Endothelial cell (in vitro differentiated cells): ENCODE measurements at regions not wholly inside any gene's neighbourhood (a gene's known extent, or its start where the extent isn't known, plus 50 kb on each side); places are given as distances from the start of the nearest gene placed in this dataset.

Experiments used
- DNase-seq: peaks from one replicate; pipeline ENCODE4 v3.0.0; 2021; ENCODE audit warnings: low spot score
- H3K27ac Mint-ChIP-seq: one replicate; pipeline ENCODE4 v1.8.0; 2021; ENCODE audit warnings: mixed read lengths, inconsistent platforms; ENCODE audit not compliant: unreplicated experiment
- H3K27me3 Mint-ChIP-seq: one replicate; pipeline ENCODE4 v1.8.0; 2021; ENCODE audit warnings: mild to moderate bottlenecking, moderate library complexity, mixed read lengths, inconsistent platforms; ENCODE audit not compliant: unreplicated experiment
- H3K36me3 Mint-ChIP-seq: one replicate; pipeline ENCODE4 v1.8.0; 2021; ENCODE audit warnings: mild to moderate bottlenecking, low read depth, mixed read lengths, inconsistent platforms; ENCODE audit not compliant: unreplicated experiment
- H3K4me1 Mint-ChIP-seq: one replicate; pipeline ENCODE4 v1.8.0; 2021; ENCODE audit warnings: mild to moderate bottlenecking, mixed read lengths, inconsistent platforms; ENCODE audit not compliant: unreplicated experiment
- H3K4me3 Mint-ChIP-seq: one replicate; pipeline ENCODE4 v1.8.0; 2021; ENCODE audit warnings: mild to moderate bottlenecking, mixed read lengths, inconsistent platforms; ENCODE audit not compliant: unreplicated experiment
- H3K9me3 Mint-ChIP-seq: one replicate; pipeline ENCODE4 v1.8.0; 2021; ENCODE audit warnings: mixed read lengths, inconsistent platforms; ENCODE audit not compliant: unreplicated experiment
- TF ChIP-seq, protein P1 (sequence below): fragments of 200-600 bp; sonication (generic); IDR thresholded peaks from one replicate; pipeline ENCODE4 v1.5.0; 2021; ENCODE audit warnings: antibody characterized with exemption; ENCODE audit not compliant: unreplicated experiment

- Mint-ChIP-seq H3K9me3 (no peaks in the 10 kb centered on the region), H3K27ac (no peak overlapping the region), H3K4me1 (peaks cover 2% of the 10 kb centered on the region), H3K36me3 (no peaks in the 10 kb centered on the region), H3K4me3 (no peak overlapping the region), H3K27me3 (peaks cover 5% of the 10 kb centered on the region)
- TF ChIP-seq, protein P1, sequence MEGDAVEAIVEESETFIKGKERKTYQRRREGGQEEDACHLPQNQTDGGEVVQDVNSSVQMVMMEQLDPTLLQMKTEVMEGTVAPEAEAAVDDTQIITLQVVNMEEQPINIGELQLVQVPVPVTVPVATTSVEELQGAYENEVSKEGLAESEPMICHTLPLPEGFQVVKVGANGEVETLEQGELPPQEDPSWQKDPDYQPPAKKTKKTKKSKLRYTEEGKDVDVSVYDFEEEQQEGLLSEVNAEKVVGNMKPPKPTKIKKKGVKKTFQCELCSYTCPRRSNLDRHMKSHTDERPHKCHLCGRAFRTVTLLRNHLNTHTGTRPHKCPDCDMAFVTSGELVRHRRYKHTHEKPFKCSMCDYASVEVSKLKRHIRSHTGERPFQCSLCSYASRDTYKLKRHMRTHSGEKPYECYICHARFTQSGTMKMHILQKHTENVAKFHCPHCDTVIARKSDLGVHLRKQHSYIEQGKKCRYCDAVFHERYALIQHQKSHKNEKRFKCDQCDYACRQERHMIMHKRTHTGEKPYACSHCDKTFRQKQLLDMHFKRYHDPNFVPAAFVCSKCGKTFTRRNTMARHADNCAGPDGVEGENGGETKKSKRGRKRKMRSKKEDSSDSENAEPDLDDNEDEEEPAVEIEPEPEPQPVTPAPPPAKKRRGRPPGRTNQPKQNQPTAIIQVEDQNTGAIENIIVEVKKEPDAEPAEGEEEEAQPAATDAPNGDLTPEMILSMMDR: no peak
- no peak for DNase-seq
Observed at GRCh38 chr2:15773204-15773603, 167.1 kb upstream of the MYCN start.

- TF ChIP-seq, protein P1: no peak
- Mint-ChIP-seq H3K4me3 (no peak overlapping the region), H3K27ac (no peak overlapping the region)
Observed at GRCh38 chr2:15773846-15774245, 166.5 kb upstream of the MYCN start.

GRCh38 chr2:15775753-15776628 lies 164.4 kb upstream of the MYCN start:
- TF ChIP-seq, protein P1: no peak

More at GRCh38 chr2:15773846-15774245, 166.5 kb upstream of the MYCN start:
- no peak for DNase-seq
- Mint-ChIP-seq H3K4me1 (no peaks in the 10 kb centered on the region), H3K9me3 (no peaks in the 10 kb centered on the region), H3K36me3 (no peaks in the 10 kb centered on the region), H3K27me3 (peaks cover 5% of the 10 kb centered on the region)

GRCh38 chr2:15776629-15776919 lies 163.8 kb upstream of the MYCN start:
- H3K4me1 Mint-ChIP-seq: no peaks in the 10 kb centered on the region
- H3K27ac Mint-ChIP-seq: no peak overlapping the region
- TF ChIP-seq, protein P1: no peak
- no peaks in the 10 kb centered on the region for H3K9me3 Mint-ChIP-seq
- no peak overlapping the region for H3K4me3 Mint-ChIP-seq
- H3K36me3 Mint-ChIP-seq: no peaks in the 10 kb centered on the region
- DNase-seq: no peak
- peaks cover 6% of the 10 kb centered on the region for H3K27me3 Mint-ChIP-seq

More at GRCh38 chr2:15775753-15776628, 164.4 kb upstream of the MYCN start:
- DNase-seq: no peak
- Mint-ChIP-seq H3K9me3 (no peaks in the 10 kb centered on the region), H3K4me3 (no peak overlapping the region), H3K27ac (no peak overlapping the region), H3K4me1 (no peaks in the 10 kb centered on the region), H3K36me3 (no peaks in the 10 kb centered on the region), H3K27me3 (peaks cover 6% of the 10 kb centered on the region)

DNA sequence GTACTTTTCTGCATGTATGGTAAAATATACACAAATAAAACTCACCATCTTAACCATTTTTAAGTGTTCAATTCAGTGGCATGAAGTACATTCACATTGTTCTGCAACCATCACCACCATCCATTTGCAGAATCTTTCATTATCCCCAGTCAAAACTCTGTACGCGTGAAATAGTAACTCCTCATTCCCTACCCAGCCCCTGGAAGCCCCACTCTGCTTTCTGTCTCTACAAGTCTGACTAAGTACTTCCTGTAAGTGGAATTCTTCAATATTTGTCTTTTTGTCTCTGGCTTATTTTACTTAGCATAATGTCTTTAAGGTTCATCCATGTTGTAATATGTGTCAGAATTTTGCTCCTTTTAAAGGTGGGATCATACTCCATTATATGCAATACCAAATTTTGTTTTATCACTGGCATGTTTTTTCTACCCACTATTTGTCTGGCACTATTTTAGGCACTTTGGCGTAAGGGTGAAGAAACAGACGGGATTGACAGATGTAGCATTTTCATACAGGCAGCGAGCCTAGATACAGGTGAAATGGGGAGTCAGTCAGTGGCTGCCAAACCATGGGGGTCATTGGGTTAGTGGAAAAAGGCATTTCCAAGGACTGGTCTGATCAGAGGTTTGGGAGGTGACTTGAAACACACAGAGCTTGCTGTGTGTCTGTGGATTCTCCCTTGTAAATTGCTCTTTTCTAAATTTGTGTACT lies 163.2 kb upstream of the MYCN start:
- Mint-ChIP-seq H3K4me3 (no peak overlapping the region), H3K36me3 (no peaks in the 10 kb centered on the region), H3K27ac (no peak overlapping the region), H3K27me3 (peaks cover 7% of the 10 kb centered on the region), H3K4me1 (no peaks in the 10 kb centered on the region), H3K9me3 (no peaks in the 10 kb centered on the region)
- TF ChIP-seq, protein P1: no peak
- no peak for DNase-seq
